ENCODE measurements at regions not wholly inside any gene's neighbourhood (a gene's known extent, or its start where the extent isn't known, plus 50 kb on each side); places are given as distances from the start of the nearest gene placed in this dataset.

DNA sequence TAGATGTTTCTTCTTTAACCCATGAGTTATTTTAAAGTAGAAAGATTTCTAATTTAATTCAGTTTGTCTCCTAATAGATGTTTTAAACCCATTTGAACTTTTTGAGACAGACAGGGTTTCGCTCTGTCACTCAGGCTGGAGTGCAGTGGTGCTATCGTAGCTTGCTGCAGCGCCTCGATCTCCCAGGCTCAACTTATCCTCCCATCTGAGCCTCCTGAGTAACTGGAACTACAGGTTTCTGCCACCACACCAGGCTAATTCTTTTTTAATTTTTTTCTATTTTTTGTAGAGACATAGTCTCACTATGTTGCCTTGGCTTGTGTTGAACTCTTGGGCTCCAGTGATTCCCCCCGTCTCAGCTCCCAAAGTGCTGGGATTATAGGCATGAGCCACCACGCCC lies 53.0 kb upstream of the RAB18 start:
- Histone ChIP-seq H3K27me3 (ENCODE audit: control insufficient read depth in 1 of 2, insufficient read depth in 2 of 2, low read length in 1 of 2) (no peaks in the 10 kb centered on the region), H3K36me3 (ENCODE audit: control insufficient read depth in 1 of 2, insufficient read depth in 2 of 2, low read length in 1 of 2) (no peaks in the 10 kb centered on the region), H3K4me1 (ENCODE audit: control insufficient read depth in 1 of 2, insufficient read depth in 2 of 2, low read length in 2 of 2) (no peaks in the 10 kb centered on the region), H3K27ac (ENCODE audit: low read depth in 1 of 2, low read length in 2 of 2) (no peak overlapping the region), H3K4me3 (ENCODE audit: low read length in 2 of 2) (no peak overlapping the region), H3K9me3 (ENCODE audit: control insufficient read depth, low read length) (no peaks in the 10 kb centered on the region)
- WGBS, 2 donors = 88 to 90% methylated on average over 6 of the region's 6 CpGs
- intact Hi-C loops (cut with DNase I) = no loop called here
- DNase-seq (no peak), ATAC-seq (ENCODE audit: low FRiP score) (no peak)

DNA sequence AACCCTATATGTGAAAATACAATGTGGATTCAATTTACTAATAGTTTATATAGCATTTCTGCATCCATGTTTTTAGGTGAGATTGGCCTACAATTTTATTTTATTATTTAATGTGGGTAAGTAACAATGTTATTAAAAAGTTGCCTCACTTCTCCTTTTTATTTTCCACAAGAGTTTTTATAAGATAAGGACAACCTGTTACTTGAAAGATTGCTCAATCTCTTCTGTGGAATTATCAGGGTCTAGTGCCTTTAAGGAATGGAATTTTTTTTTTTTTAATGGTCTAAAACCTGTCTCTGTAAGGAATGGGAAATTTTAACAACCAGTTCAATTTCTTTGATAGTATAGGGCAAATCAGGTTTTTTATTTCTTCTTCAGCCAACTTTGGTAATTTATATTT lies 53.9 kb upstream of the RAB18 start:
- intact Hi-C loops (cut with DNase I) = no loop called here
- no peak for ATAC-seq (ENCODE audit: low FRiP score)
- Histone ChIP-seq H3K4me1 (ENCODE audit: control insufficient read depth in 1 of 2, insufficient read depth in 2 of 2, low read length in 2 of 2) (no peaks in the 10 kb centered on the region), H3K4me3 (ENCODE audit: low read length in 2 of 2) (no peak overlapping the region), H3K36me3 (ENCODE audit: control insufficient read depth in 1 of 2, insufficient read depth in 2 of 2, low read length in 1 of 2) (no peaks in the 10 kb centered on the region), H3K27me3 (ENCODE audit: control insufficient read depth in 1 of 2, insufficient read depth in 2 of 2, low read length in 1 of 2) (no peaks in the 10 kb centered on the region), H3K27ac (ENCODE audit: low read depth in 1 of 2, low read length in 2 of 2) (no peak overlapping the region), H3K9me3 (ENCODE audit: control insufficient read depth, low read length) (no peaks in the 10 kb centered on the region)
- no peak for DNase-seq

DNA sequence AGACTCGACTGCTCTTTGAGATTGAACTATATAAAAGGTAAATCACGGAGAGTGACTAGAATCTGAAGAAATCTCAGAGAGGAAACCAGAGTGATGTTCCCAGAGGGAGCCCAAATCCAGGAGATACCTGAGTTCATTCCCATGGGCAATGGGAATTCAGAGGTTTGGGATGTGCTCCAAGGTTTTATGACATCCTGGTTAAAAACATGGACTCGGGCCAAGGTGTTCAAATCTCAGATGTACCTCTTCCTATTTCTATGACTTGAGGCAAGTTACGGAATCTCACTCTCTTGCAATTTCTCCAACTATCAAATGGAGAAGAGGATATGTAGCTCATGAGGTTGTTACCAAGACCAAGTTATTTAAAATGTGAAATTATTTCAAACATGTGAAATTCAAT lies 54.5 kb upstream of the RAB18 start:
- 79 to 83% methylated on average over 4 of the region's 4 CpGs for WGBS, 2 donors
- no peaks in the 10 kb centered on the region for H3K36me3 ChIP-seq (ENCODE audit: control insufficient read depth in 1 of 2, insufficient read depth in 2 of 2, low read length in 1 of 2)
- DNase-seq (no peak), ATAC-seq (ENCODE audit: low FRiP score) (no peak)
- no peaks in the 10 kb centered on the region for H3K9me3 ChIP-seq (ENCODE audit: control insufficient read depth, low read length)
- no peaks in the 10 kb centered on the region for H3K4me1 ChIP-seq (ENCODE audit: control insufficient read depth in 1 of 2, insufficient read depth in 2 of 2, low read length in 2 of 2)
- no peaks in the 10 kb centered on the region for H3K27me3 ChIP-seq (ENCODE audit: control insufficient read depth in 1 of 2, insufficient read depth in 2 of 2, low read length in 1 of 2)
- H3K4me3 ChIP-seq (ENCODE audit: low read length in 2 of 2) = no peak overlapping the region
- intact Hi-C loops (cut with DNase I) = loop anchor here in 1 of 2 donors (10.0 kb wide), 2 partner anchors 795 to 945 kb away; no protein-coding TSS in a partner anchor
- no peak overlapping the region for H3K27ac ChIP-seq (ENCODE audit: low read depth in 1 of 2, low read length in 2 of 2)

DNA sequence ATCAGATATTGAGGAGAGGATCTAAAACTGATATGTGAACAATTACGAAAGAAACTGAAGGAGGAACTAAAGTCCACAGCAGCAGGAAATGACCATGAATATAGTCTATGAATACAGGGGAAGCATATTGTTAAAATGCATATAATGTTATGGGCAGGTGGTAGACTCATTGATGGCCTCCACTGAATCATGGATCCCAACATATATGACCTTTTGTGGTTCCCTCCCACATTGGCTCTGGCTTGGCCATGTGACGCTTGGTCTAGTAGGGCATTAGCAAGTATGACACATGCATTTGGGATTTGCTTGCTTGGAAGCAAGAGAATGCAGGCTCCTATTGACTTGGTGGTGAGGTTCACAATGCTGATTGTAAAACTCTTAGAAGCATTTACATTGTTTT lies 55.2 kb upstream of the RAB18 start:
- no peak overlapping the region for H3K4me3 ChIP-seq (ENCODE audit: low read length in 2 of 2)
- WGBS, 2 donors = 87% methylated on average over 2 of the region's 2 CpGs
- no peak overlapping the region for H3K27ac ChIP-seq (ENCODE audit: low read depth in 1 of 2, low read length in 2 of 2)
- H3K4me1 ChIP-seq (ENCODE audit: control insufficient read depth in 1 of 2, insufficient read depth in 2 of 2, low read length in 2 of 2) = no peaks in the 10 kb centered on the region
- H3K36me3 ChIP-seq (ENCODE audit: control insufficient read depth in 1 of 2, insufficient read depth in 2 of 2, low read length in 1 of 2) = no peaks in the 10 kb centered on the region
- DNase-seq = no peak
- H3K9me3 ChIP-seq (ENCODE audit: control insufficient read depth, low read length) = no peaks in the 10 kb centered on the region
- intact Hi-C loops (cut with DNase I) = loop anchor here in 1 of 2 donors (10.0 kb wide), 2 partner anchors 796 to 946 kb away; no protein-coding TSS in a partner anchor
- H3K27me3 ChIP-seq (ENCODE audit: control insufficient read depth in 1 of 2, insufficient read depth in 2 of 2, low read length in 1 of 2) = no peaks in the 10 kb centered on the region
- no peak for ATAC-seq (ENCODE audit: low FRiP score)

DNA sequence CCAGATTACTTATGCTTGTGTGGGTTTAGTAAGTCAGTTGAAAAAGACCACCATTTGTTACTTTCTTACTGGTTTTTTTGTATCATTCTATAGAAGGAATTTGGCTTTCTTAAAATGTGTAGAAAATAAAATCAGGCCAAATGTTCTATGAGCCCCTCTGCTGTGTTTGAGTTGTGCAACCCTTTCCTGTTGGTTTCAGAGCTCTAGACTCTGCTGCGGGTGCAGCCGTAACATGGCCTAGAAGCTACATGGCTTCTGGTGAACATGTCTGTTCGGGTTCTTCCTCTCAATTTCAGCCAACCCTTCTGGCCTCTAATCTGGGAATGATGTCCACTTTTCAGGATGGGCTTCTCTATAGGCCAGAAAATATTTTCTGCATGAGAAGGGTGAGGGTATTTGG lies 56.6 kb upstream of the RAB18 start:
- Histone ChIP-seq H3K9me3 (ENCODE audit: control insufficient read depth, low read length) (no peaks in the 10 kb centered on the region), H3K27ac (ENCODE audit: low read depth in 1 of 2, low read length in 2 of 2) (no peak overlapping the region), H3K4me1 (ENCODE audit: control insufficient read depth in 1 of 2, insufficient read depth in 2 of 2, low read length in 2 of 2) (no peaks in the 10 kb centered on the region), H3K27me3 (ENCODE audit: control insufficient read depth in 1 of 2, insufficient read depth in 2 of 2, low read length in 1 of 2) (no peaks in the 10 kb centered on the region), H3K36me3 (ENCODE audit: control insufficient read depth in 1 of 2, insufficient read depth in 2 of 2, low read length in 1 of 2) (no peaks in the 10 kb centered on the region), H3K4me3 (ENCODE audit: low read length in 2 of 2) (no peak overlapping the region)
- intact Hi-C loops (cut with DNase I) = loop anchor here in 1 of 2 donors (10.0 kb wide), 2 partner anchors 797 to 947 kb away; no protein-coding TSS in a partner anchor
- DNase-seq = no peak
- WGBS, 2 donors = 90 to 92% methylated on average over 3 of the region's 3 CpGs
- no peak for ATAC-seq (ENCODE audit: low FRiP score)

DNA sequence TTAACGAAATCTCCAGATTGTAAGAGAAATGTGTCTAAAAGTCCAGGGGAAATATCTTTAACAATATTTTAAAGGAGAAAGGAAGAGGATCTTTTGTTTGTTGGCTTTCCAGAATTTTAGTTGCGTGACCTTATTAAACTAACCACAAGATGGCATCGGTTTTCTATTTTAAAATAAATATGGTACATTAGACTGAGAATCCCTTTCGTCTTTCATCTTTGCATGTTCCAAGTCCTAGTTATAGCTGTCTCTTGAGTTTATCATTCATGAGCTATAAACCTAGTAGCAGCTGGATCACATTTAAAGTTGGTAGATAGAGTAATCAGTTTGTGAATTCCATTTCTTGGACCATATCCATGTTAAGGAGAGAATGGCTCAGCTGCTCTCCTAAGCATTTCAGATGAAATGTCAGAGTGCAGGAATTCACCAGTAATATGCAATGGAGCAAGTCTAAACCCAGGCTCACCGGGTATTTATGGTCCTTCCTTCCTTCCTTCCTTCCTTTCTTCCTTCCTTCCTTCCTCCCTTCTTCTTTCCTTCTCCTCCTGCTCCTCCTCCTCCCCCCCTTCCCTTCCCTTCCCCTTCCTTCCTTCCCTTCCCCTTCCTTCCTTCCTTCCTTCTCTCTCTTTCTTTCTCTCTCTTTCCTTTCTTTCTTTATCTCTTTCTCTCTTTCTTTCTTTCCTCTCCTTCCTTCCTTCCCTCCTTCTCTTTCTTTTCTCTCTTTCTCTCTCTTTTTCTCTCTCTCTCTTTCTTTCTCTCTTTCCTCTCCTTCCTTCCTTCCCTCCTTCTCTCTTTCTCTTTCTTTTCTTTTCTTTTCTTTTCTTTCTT lies 57.8 kb upstream of the RAB18 start:
- no peak overlapping the region for H3K27ac ChIP-seq (ENCODE audit: low read depth in 1 of 2, low read length in 2 of 2)
- intact Hi-C loops (cut with DNase I) = loop anchor here in 1 of 2 donors (10.0 kb wide), 2 partner anchors 798 to 948 kb away; no protein-coding TSS in a partner anchor
- no peaks in the 10 kb centered on the region for H3K27me3 ChIP-seq (ENCODE audit: control insufficient read depth in 1 of 2, insufficient read depth in 2 of 2, low read length in 1 of 2)
- no peaks in the 10 kb centered on the region for H3K4me1 ChIP-seq (ENCODE audit: control insufficient read depth in 1 of 2, insufficient read depth in 2 of 2, low read length in 2 of 2)
- H3K4me3 ChIP-seq (ENCODE audit: low read length in 2 of 2) = no peak overlapping the region
- DNase-seq (no peak), ATAC-seq (ENCODE audit: low FRiP score) (no peak)
- WGBS, 2 donors = 6 to 7% methylated on average over 5 of the region's 5 CpGs
- no peaks in the 10 kb centered on the region for H3K36me3 ChIP-seq (ENCODE audit: control insufficient read depth in 1 of 2, insufficient read depth in 2 of 2, low read length in 1 of 2)
- H3K9me3 ChIP-seq (ENCODE audit: control insufficient read depth, low read length) = no peaks in the 10 kb centered on the region

DNA sequence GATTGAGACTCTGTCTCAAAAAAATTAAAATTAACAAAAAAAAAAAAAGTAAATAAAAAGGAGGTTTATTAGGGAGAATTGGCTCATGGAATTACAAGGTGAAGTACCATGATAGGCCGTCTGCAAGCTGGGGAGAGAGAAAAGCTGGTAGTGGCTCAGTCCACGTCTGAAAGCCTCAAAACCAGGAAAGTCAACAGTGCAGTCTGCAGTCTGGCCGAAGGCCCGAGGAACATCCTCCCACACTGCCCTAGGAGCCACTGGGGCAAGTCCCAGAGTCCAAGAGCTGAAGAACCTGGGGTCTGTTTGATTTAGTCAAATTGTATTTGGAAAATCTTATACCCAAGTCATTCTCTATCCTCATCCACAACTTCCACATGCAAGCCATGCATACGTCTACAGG lies 59.0 kb upstream of the RAB18 start:
- intact Hi-C loops (cut with DNase I) = loop anchor here in 1 of 2 donors (10.0 kb wide), 2 partner anchors 800 to 950 kb away; no protein-coding TSS in a partner anchor
- no peaks in the 10 kb centered on the region for H3K9me3 ChIP-seq (ENCODE audit: control insufficient read depth, low read length)
- no peaks in the 10 kb centered on the region for H3K4me1 ChIP-seq (ENCODE audit: control insufficient read depth in 1 of 2, insufficient read depth in 2 of 2, low read length in 2 of 2)
- no peak overlapping the region for H3K4me3 ChIP-seq (ENCODE audit: low read length in 2 of 2)
- no peak for DNase-seq
- H3K36me3 ChIP-seq (ENCODE audit: control insufficient read depth in 1 of 2, insufficient read depth in 2 of 2, low read length in 1 of 2) = no peaks in the 10 kb centered on the region
- 64 to 70% methylated on average over 5 of the region's 5 CpGs for WGBS, 2 donors
- no peak for ATAC-seq (ENCODE audit: low FRiP score)
- no peaks in the 10 kb centered on the region for H3K27me3 ChIP-seq (ENCODE audit: control insufficient read depth in 1 of 2, insufficient read depth in 2 of 2, low read length in 1 of 2)
- no peak overlapping the region for H3K27ac ChIP-seq (ENCODE audit: low read depth in 1 of 2, low read length in 2 of 2)

DNA sequence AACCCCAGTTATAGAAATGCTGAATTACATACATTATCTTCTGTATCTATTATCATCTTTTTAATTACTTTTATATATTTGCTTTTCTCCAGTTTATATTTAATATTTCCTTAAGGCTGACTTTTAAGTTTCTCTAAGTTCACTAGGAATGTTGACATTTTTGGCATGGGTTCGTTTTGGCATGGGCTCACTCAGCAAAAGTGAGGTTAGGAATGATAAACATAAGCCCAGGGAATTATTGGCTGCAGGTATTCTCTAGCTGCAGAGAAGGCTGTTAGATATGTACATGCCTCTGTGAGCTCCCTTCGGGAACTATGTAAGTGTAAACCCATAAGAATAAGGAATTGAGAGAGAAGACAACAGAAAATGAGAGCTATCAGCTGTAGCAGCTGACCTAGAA lies 63.6 kb upstream of the RAB18 start:
- 6 to 11% methylated on average over 2 of the region's 2 CpGs for WGBS, 2 donors
- H3K9me3 ChIP-seq (ENCODE audit: control insufficient read depth, low read length) = no peaks in the 10 kb centered on the region
- no peak for ATAC-seq (ENCODE audit: low FRiP score)

DNA sequence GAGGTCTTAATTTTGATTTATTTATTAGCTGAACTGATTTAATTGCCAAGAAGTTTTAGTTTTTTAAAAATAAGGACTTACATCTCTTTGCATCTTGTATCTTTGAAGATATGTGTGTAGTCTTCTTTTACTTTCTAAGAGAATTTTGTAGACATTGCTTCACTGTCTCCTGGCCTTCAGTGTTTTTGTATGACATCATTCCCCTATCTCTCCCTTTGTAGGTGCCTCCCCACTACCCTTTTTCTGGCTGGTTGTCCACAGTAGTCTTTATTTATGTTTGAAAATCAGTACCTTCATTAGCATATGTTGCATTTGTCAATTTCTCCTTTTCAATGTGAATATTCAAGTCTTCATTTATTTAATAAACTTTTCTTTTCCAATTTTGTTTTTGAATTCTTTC lies 64.1 kb upstream of the RAB18 start:
- no peaks in the 10 kb centered on the region for H3K36me3 ChIP-seq (ENCODE audit: control insufficient read depth in 1 of 2, insufficient read depth in 2 of 2, low read length in 1 of 2)
- no peaks in the 10 kb centered on the region for H3K4me1 ChIP-seq (ENCODE audit: control insufficient read depth in 1 of 2, insufficient read depth in 2 of 2, low read length in 2 of 2)
- H3K27ac ChIP-seq (ENCODE audit: low read depth in 1 of 2, low read length in 2 of 2) = no peak overlapping the region
- intact Hi-C loops (cut with DNase I) = loop anchor here in 1 of 2 donors (10.0 kb wide), 2 partner anchors 805 to 955 kb away; no protein-coding TSS in a partner anchor
- H3K4me3 ChIP-seq (ENCODE audit: low read length in 2 of 2) = no peak overlapping the region
- no peak for DNase-seq
- no peaks in the 10 kb centered on the region for H3K9me3 ChIP-seq (ENCODE audit: control insufficient read depth, low read length)
- no peak for ATAC-seq (ENCODE audit: low FRiP score)
- no peaks in the 10 kb centered on the region for H3K27me3 ChIP-seq (ENCODE audit: control insufficient read depth in 1 of 2, insufficient read depth in 2 of 2, low read length in 1 of 2)

More for the DNA sequence above, 63.6 kb upstream of the RAB18 start:
- H3K27me3 ChIP-seq (ENCODE audit: control insufficient read depth in 1 of 2, insufficient read depth in 2 of 2, low read length in 1 of 2) = no peaks in the 10 kb centered on the region
- no peaks in the 10 kb centered on the region for H3K4me1 ChIP-seq (ENCODE audit: control insufficient read depth in 1 of 2, insufficient read depth in 2 of 2, low read length in 2 of 2)
- no peak for DNase-seq
- no peaks in the 10 kb centered on the region for H3K36me3 ChIP-seq (ENCODE audit: control insufficient read depth in 1 of 2, insufficient read depth in 2 of 2, low read length in 1 of 2)
- H3K27ac ChIP-seq (ENCODE audit: low read depth in 1 of 2, low read length in 2 of 2) = no peak overlapping the region
- intact Hi-C loops (cut with DNase I) = loop anchor here in 1 of 2 donors (10.0 kb wide), 2 partner anchors 804 to 954 kb away; no protein-coding TSS in a partner anchor
- H3K4me3 ChIP-seq (ENCODE audit: low read length in 2 of 2) = no peak overlapping the region

Data from aorta (tissue), 5 donors.